ENCODE measurements at regions not wholly inside any gene's neighbourhood (a gene's known extent, or its start where the extent isn't known, plus 50 kb on each side); places are given as distances from the start of the nearest gene placed in this dataset.

GRCh38 chr9:99486684-99487083 is 264.6 kb downstream of the SEC61B start:
- H3K4me2 ChIP-seq (ENCODE audit: low read length), result no peak overlapping the region
- H3K79me2 ChIP-seq (ENCODE audit: control insufficient read depth, low read length), result no peaks in the 10 kb centered on the region
- no peak overlapping the region for H3K27ac ChIP-seq (ENCODE audit: low read depth, low read length)
- H3K36me3 ChIP-seq (ENCODE audit: control insufficient read depth, low read length), result no peaks in the 10 kb centered on the region
- H3F3A ChIP-seq (ENCODE audit: control insufficient read depth, insufficient read depth), result no peaks in the 10 kb centered on the region
- H4K20me1 ChIP-seq (ENCODE audit: control insufficient read depth, insufficient read depth, low read depth, low read length), result no peaks in the 10 kb centered on the region
- H3K4me1 ChIP-seq (ENCODE audit: control insufficient read depth, low read length), result no peaks in the 10 kb centered on the region; the same call in 1 of the 2 replicates
- 0 out of 2 replicates have a peak, but pooled peaks cover 3% of the 10 kb centered on the region for H3K9me3 ChIP-seq (ENCODE audit: control insufficient read depth, insufficient read depth, low read length)
- H3K4me3 ChIP-seq (ENCODE audit: low read length), result no peak overlapping the region
- peaks cover 3% of the 10 kb centered on the region; the same call in 1 of the 2 replicates for H3K27me3 ChIP-seq (ENCODE audit: control insufficient read depth, low read length)
- H3K9me2 ChIP-seq (replicated peaks; ENCODE audit: control insufficient read depth, low read length), result no peaks in the 10 kb centered on the region
- no peak for TF ChIP-seq EZH2phosphoT487 (IDR thresholded peaks at IDR 0.05; ENCODE audit: borderline replicate concordance, low read length)
- TF ChIP-seq, protein P1, sequence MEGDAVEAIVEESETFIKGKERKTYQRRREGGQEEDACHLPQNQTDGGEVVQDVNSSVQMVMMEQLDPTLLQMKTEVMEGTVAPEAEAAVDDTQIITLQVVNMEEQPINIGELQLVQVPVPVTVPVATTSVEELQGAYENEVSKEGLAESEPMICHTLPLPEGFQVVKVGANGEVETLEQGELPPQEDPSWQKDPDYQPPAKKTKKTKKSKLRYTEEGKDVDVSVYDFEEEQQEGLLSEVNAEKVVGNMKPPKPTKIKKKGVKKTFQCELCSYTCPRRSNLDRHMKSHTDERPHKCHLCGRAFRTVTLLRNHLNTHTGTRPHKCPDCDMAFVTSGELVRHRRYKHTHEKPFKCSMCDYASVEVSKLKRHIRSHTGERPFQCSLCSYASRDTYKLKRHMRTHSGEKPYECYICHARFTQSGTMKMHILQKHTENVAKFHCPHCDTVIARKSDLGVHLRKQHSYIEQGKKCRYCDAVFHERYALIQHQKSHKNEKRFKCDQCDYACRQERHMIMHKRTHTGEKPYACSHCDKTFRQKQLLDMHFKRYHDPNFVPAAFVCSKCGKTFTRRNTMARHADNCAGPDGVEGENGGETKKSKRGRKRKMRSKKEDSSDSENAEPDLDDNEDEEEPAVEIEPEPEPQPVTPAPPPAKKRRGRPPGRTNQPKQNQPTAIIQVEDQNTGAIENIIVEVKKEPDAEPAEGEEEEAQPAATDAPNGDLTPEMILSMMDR (IDR thresholded peaks at IDR 0.05; ENCODE audit: low read depth, low read length, poor library complexity, severe bottlenecking), result no peak

GRCh38 chr9:99488131-99489059 is 266.3 kb downstream of the SEC61B start:
- H3K9me2 ChIP-seq (replicated peaks; ENCODE audit: control insufficient read depth, low read length), result no peaks in the 10 kb centered on the region
- 0 out of 2 replicates have a peak, but pooled peaks cover 3% of the 10 kb centered on the region for H3K9me3 ChIP-seq (ENCODE audit: control insufficient read depth, insufficient read depth, low read length)
- no peaks in the 10 kb centered on the region for H3K79me2 ChIP-seq (ENCODE audit: control insufficient read depth, low read length)
- no peaks in the 10 kb centered on the region for H3F3A ChIP-seq (ENCODE audit: control insufficient read depth, insufficient read depth)
- no peak for TF ChIP-seq EZH2phosphoT487 (IDR thresholded peaks at IDR 0.05; ENCODE audit: borderline replicate concordance, low read length)
- TF ChIP-seq, protein P1 (IDR thresholded peaks at IDR 0.05; ENCODE audit: low read depth, low read length, poor library complexity, severe bottlenecking), result no peak
- H3K27ac ChIP-seq (ENCODE audit: low read depth, low read length), result no peak overlapping the region
- no peak overlapping the region for H3K4me3 ChIP-seq (ENCODE audit: low read length)
- H3K27me3 ChIP-seq (ENCODE audit: control insufficient read depth, low read length), result peaks cover 7% of the 10 kb centered on the region
- no peaks in the 10 kb centered on the region for H3K36me3 ChIP-seq (ENCODE audit: control insufficient read depth, low read length)
- no peaks in the 10 kb centered on the region for H4K20me1 ChIP-seq (ENCODE audit: control insufficient read depth, insufficient read depth, low read depth, low read length)
- H3K4me1 ChIP-seq (ENCODE audit: control insufficient read depth, low read length), result no peaks in the 10 kb centered on the region; the same call in 1 of the 2 replicates
- H3K4me2 ChIP-seq (ENCODE audit: low read length), result no peak overlapping the region

GRCh38 chr9:99489060-99489413 is 267.0 kb downstream of the SEC61B start:
- Histone ChIP-seq H3K36me3 (ENCODE audit: control insufficient read depth, low read length) (no peaks in the 10 kb centered on the region), H3K4me3 (ENCODE audit: low read length) (no peak overlapping the region), H3K27ac (ENCODE audit: low read depth, low read length) (no peak overlapping the region), H3K4me1 (ENCODE audit: control insufficient read depth, low read length) (no peaks in the 10 kb centered on the region; the same call in 1 of the 2 replicates), H4K20me1 (ENCODE audit: control insufficient read depth, insufficient read depth, low read depth, low read length) (no peaks in the 10 kb centered on the region), H3K4me2 (ENCODE audit: low read length) (no peak overlapping the region), H3K27me3 (ENCODE audit: control insufficient read depth, low read length) (peaks cover 7% of the 10 kb centered on the region), H3K79me2 (ENCODE audit: control insufficient read depth, low read length) (no peaks in the 10 kb centered on the region), H3K9me2 (replicated peaks; ENCODE audit: control insufficient read depth, low read length) (no peaks in the 10 kb centered on the region), H3K9me3 (ENCODE audit: control insufficient read depth, insufficient read depth, low read length) (0 out of 2 replicates have a peak, but pooled peaks cover 3% of the 10 kb centered on the region), H3F3A (ENCODE audit: control insufficient read depth, insufficient read depth) (no peaks in the 10 kb centered on the region)
- no peak for TF ChIP-seq EZH2phosphoT487 (IDR thresholded peaks at IDR 0.05; ENCODE audit: borderline replicate concordance, low read length)
- TF ChIP-seq, protein P1 (IDR thresholded peaks at IDR 0.05; ENCODE audit: low read depth, low read length, poor library complexity, severe bottlenecking), result no peak

All from DOHH2 (cell line).